PC-9 (cell line): ENCODE measurements at regions not wholly inside any gene's neighbourhood (a gene's known extent, or its start where the extent isn't known, plus 50 kb on each side); places are given as distances from the start of the nearest gene placed in this dataset.

Experiments
- BruUV-seq: library from RNA; stranded (reverse); fragments of 400-500 nt; replicated peaks from 2 replicates; lab custom pipeline; 2021; lab: Mats Ljungman, UMichigan
- CTCF ChIA-PET: fragments of 300-600 bp; sonication (Branson Sonifier 250); formaldehyde crosslinking; loops from one replicate; lab custom pipeline; 2022; ENCODE audit warnings: antibody characterized with exemption; lab: Charles Lee
- POLR2A ChIA-PET: fragments of 300-600 bp; sonication (Branson Sonifier 250); formaldehyde crosslinking; loops from one replicate; lab custom pipeline; 2022; ENCODE audit warnings: antibody characterized with exemption; ENCODE audit not compliant: unreplicated experiment; lab: Charles Lee
- DNase-seq, 2 experiments: peaks; one replicate each; pipeline versions ENCODE4 v3.0.0 to v3.0.0-alpha.2; 2015 to 2022; ENCODE audit warnings: mixed read lengths in 1 of 2
- H2AFZ ChIP-seq: fragments of 200-600 bp; sonication (generic); 2 replicates; pipeline ENCODE4 v1.8.1; 2017; ENCODE audit warnings: antibody characterized with exemption
- H3F3A ChIP-seq: fragments of 200-600 bp; sonication (generic); 2 replicates; pipeline ENCODE4 v1.8.1; 2017; ENCODE audit warnings: antibody characterized with exemption, mild to moderate bottlenecking, low read depth; ENCODE audit not compliant: insufficient read depth
- H3K27ac ChIP-seq: fragments of 200-600 bp; sonication (generic); 2 replicates; pipeline ENCODE4 v1.6.1; 2016; ENCODE audit warnings: mixed run types
- H3K27me3 ChIP-seq: fragments of 200-600 bp; sonication (generic); 2 replicates; pipeline ENCODE4 v1.6.1; 2016; ENCODE audit warnings: low read depth, mixed run types; ENCODE audit not compliant: insufficient read depth
- H3K36me3 ChIP-seq: fragments of 200-600 bp; sonication (generic); 2 replicates; pipeline ENCODE4 v1.6.1; 2016; ENCODE audit warnings: low read depth, mixed run types
- H3K4me1 ChIP-seq: fragments of 200-600 bp; sonication (generic); replicated peaks from 2 replicates; pipeline ENCODE4 v1.6.1; 2016; ENCODE audit warnings: mixed run types; ENCODE audit not compliant: insufficient read depth
- H3K4me2 ChIP-seq: fragments of 200-600 bp; sonication (generic); 2 replicates; pipeline ENCODE4 v1.6.1; 2017; ENCODE audit warnings: mixed run types
- H3K4me3 ChIP-seq: fragments of 200-600 bp; sonication (generic); 2 replicates; pipeline ENCODE4 v1.6.1; 2016; ENCODE audit warnings: mixed run types
- H3K79me2 ChIP-seq: fragments of 200-600 bp; sonication (generic); 2 replicates; pipeline ENCODE4 v1.6.1; 2017; ENCODE audit warnings: low read depth, mixed run types
- H3K9me2 ChIP-seq: fragments of 200-600 bp; sonication (generic); 2 replicates; pipeline ENCODE4 v1.8.1; 2017; ENCODE audit warnings: mild to moderate bottlenecking; ENCODE audit not compliant: insufficient read depth
- H3K9me3 ChIP-seq: fragments of 200-600 bp; sonication (generic); 2 replicates; pipeline ENCODE4 v1.8.1; 2016; ENCODE audit warnings: low read depth; ENCODE audit not compliant: insufficient read depth
- H4K20me1 ChIP-seq: fragments of 200-600 bp; sonication (generic); 2 replicates; pipeline ENCODE4 v1.8.1; 2017; ENCODE audit not compliant: insufficient read depth
- CTCF ChIP-seq: fragments of 200-600 bp; sonication (generic); conservative IDR thresholded peaks from 2 replicates; pipeline ENCODE4 v1.6.1; 2017; ENCODE audit warnings: mixed run types, antibody characterized with exemption, mild to moderate bottlenecking, moderate library complexity
- EZH2 ChIP-seq: fragments of 200-600 bp; sonication (generic); IDR thresholded peaks from 2 replicates; pipeline ENCODE4 v1.8.0; 2017; ENCODE audit warnings: antibody characterized with exemption, low read depth
- intact Hi-C: fragments of 100-400 bp; cut with micrococcal nuclease; formaldehyde crosslinking; loops from one replicate; pipeline ENCODE4 v1.10.0; 2022; ENCODE audit not compliant: unreplicated experiment

GRCh38 chr13:74226791-74227475, 92.7 kb upstream of the KLF12 start:
- Histone ChIP-seq H3K4me3 (no peak overlapping the region), H3K4me2 (no peak overlapping the region), H3K4me1 (no peaks in the 10 kb centered on the region), H3K9me3 (no peaks in the 10 kb centered on the region; the same call in 1 of the 2 replicates), H3F3A (no peaks in the 10 kb centered on the region), H2AFZ (no peak overlapping the region), H3K36me3 (no peaks in the 10 kb centered on the region), H3K9me2 (no peaks in the 10 kb centered on the region), H3K27me3 (no peaks in the 10 kb centered on the region), H3K79me2 (no peaks in the 10 kb centered on the region), H4K20me1 (no peaks in the 10 kb centered on the region), H3K27ac (no peak overlapping the region)
- DNase-seq = no peak
- TF ChIP-seq EZH2 (no peak), CTCF (no peak)
- intact Hi-C loops = no loop called here
- ChIA-PET POLR2A (no interaction called here), CTCF (no interaction called here)
- no TSS peak for BruUV-seq

- Histone ChIP-seq H3K27ac (no peak overlapping the region), H3K36me3 (no peaks in the 10 kb centered on the region), H3K4me1 (no peaks in the 10 kb centered on the region), H3K4me2 (no peak overlapping the region), H3F3A (no peaks in the 10 kb centered on the region), H2AFZ (no peak overlapping the region), H3K9me3 (no peaks in the 10 kb centered on the region; the same call in 1 of the 2 replicates), H3K79me2 (no peaks in the 10 kb centered on the region), H3K27me3 (no peaks in the 10 kb centered on the region), H4K20me1 (no peaks in the 10 kb centered on the region), H3K4me3 (no peak overlapping the region), H3K9me2 (no peaks in the 10 kb centered on the region)
- DNase-seq = no peak
- intact Hi-C loops = no loop called here
- ChIA-PET POLR2A (no interaction called here), CTCF (no interaction called here)
- no TSS peak for BruUV-seq
- TF ChIP-seq CTCF (no peak), EZH2 (no peak)
Measured at GRCh38 chr13:74221752-74222151, 87.5 kb upstream of the KLF12 start.

- DNase-seq = no peak
- no peaks in the 10 kb centered on the region for H3K4me1 ChIP-seq
- no peaks in the 10 kb centered on the region for H3K36me3 ChIP-seq
- no peak overlapping the region for H3K4me2 ChIP-seq
- H3K4me3 ChIP-seq = no peak overlapping the region
- H3F3A ChIP-seq = no peaks in the 10 kb centered on the region
- H3K79me2 ChIP-seq = no peaks in the 10 kb centered on the region
- no peak overlapping the region for H2AFZ ChIP-seq
- H3K9me2 ChIP-seq = no peaks in the 10 kb centered on the region
- no peak overlapping the region for H3K27ac ChIP-seq
- ChIA-PET CTCF (no interaction called here), POLR2A (no interaction called here)
- no peaks in the 10 kb centered on the region for H4K20me1 ChIP-seq
- H3K27me3 ChIP-seq = no peaks in the 10 kb centered on the region
- TF ChIP-seq CTCF = no peak
- no peak for TF ChIP-seq EZH2
- H3K9me3 ChIP-seq = no peaks in the 10 kb centered on the region; the same call in 1 of the 2 replicates
- BruUV-seq = no TSS peak
- intact Hi-C loops = no loop called here
Measured at GRCh38 chr13:74219566-74219965, 85.4 kb upstream of the KLF12 start.
